Stimulated activated naive B cell treated with anti-CD40 and anti-IgM and Interleukin-4, amounts not matched to agents 10 μg/mL and 1 μg/mL and 100 μg/mL, for 72 hours (primary cell): ENCODE measurements at regions not wholly inside any gene's neighbourhood (a gene's known extent, or its start where the extent isn't known, plus 50 kb on each side); places are given as distances from the start of the nearest gene placed in this dataset.
"Not testable (repeated sequence)": the region's sequence is repeated elsewhere in the genome, so short reads cannot be mapped to it uniquely, and the experiment has no call there.

ENCODE experiments used
- ATAC-seq, 2 donors: fragments of 150-1000 bp; cut with Tn5 transposase; replicated peaks; 2 replicates each; pipeline ENCODE4 v1.10.0; 2021; ENCODE audit warnings: moderate library complexity in 1 of 2
- DNase-seq: peaks from one replicate; pipeline ENCODE4 v3.0.0; 2021
- H3K27ac Mint-ChIP-seq: one replicate; pipeline ENCODE4 v1.8.0; 2022; ENCODE audit warnings: mild to moderate bottlenecking, mixed read lengths
- H3K27me3 Mint-ChIP-seq, 2 donors: one replicate each; pipeline ENCODE4 v1.8.0; 2022; ENCODE audit warnings: mixed read lengths in 2 of 2
- H3K36me3 Mint-ChIP-seq, 2 donors: one replicate each; pipeline ENCODE4 v1.8.0; 2022; ENCODE audit warnings: mixed read lengths in 2 of 2, mild to moderate bottlenecking in 1 of 2
- H3K4me1 Mint-ChIP-seq, 2 donors: one replicate each; pipeline ENCODE4 v1.8.0; 2022; ENCODE audit warnings: mixed read lengths in 2 of 2, mild to moderate bottlenecking in 1 of 2
- H3K4me3 Mint-ChIP-seq, 2 donors: one replicate each; pipeline ENCODE4 v1.8.0; 2022; ENCODE audit warnings: mild to moderate bottlenecking in 2 of 2, mixed read lengths in 2 of 2, moderate library complexity in 1 of 2
- H3K9me3 Mint-ChIP-seq, 2 donors: one replicate each; pipeline ENCODE4 v1.8.0; 2022; ENCODE audit warnings: mixed read lengths in 2 of 2, mild to moderate bottlenecking in 1 of 2

DNA sequence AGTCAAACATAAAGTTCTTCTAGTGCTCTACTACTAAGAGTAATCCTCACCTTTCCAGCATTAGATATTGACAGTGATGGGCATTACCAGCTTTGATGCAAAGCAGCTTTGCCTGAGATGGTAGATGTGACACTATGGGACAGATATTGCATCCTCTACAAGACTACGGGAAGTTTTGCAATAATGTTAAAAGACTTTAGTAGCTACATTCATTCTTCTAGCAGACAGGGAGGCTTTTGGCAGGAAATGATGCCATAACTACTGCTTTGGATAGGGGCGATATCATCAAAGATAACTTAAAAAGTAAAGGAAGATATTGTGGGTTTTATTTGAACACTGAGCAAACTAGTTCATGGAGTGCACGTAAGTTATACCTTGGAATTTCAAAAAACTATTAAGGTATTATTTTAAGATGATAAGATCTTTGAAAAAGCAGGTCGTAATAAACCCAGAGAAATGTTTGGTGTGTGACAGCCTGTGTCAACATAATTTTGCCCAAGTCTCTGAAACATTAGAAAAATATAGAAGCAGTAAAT lies 368.3 kb upstream of the TMPRSS15 start:
- no peak overlapping the region for H3K4me3 Mint-ChIP-seq
- H3K9me3 Mint-ChIP-seq, result peaks cover 0 to 3% of the 10 kb centered on the region in 2 donors
- DNase-seq (no peak), ATAC-seq (no peak)
- H3K4me1 Mint-ChIP-seq, result no peaks in the 10 kb centered on the region
- no peak overlapping the region for H3K27ac Mint-ChIP-seq
- no peaks in the 10 kb centered on the region for H3K36me3 Mint-ChIP-seq
- no peaks in the 10 kb centered on the region for H3K27me3 Mint-ChIP-seq

DNA sequence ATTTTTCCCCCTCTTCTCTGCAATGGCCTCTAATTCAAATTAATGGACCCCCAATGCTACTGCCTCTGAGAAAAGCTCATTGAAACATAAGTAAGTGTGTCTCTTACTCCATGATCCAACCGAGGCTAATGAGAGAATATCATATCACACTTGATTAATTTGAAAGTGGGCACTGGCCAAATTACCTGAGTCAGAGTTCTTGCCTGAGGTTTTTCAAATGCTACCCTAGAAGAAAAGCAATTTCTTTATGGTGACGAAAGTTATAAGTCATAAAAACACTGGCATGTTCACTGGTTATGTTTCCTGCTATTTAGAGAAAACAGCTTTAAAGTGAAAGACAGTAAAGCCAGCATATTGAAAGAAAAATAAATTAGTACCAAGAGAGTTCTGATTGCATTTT lies 368.8 kb upstream of the TMPRSS15 start:
- Mint-ChIP-seq H3K36me3 (no peaks in the 10 kb centered on the region), H3K27me3 (no peaks in the 10 kb centered on the region), H3K27ac (no peak overlapping the region), H3K9me3 (peaks cover 0 to 3% of the 10 kb centered on the region in 2 donors), H3K4me3 (no peak overlapping the region), H3K4me1 (no peaks in the 10 kb centered on the region)
- no peak for DNase-seq
- ATAC-seq, result no peak

DNA sequence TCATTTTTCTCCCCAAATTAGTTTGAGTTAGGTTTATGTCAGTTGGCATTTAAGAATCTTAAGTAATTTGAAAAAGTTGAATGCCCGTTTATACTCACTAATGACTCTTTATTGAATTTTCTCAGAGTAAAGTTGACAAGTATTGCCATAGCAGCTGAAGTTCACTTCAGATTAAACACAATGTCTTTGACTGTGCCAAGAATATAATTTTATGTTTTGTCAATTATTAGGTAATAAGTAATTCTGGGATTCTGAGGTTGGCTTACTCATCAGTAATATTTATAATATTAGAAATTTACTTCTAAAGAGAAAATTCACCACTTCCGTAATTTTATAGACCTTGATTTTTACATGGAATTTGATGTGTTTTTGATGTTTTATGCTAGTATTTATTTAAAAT lies 369.3 kb upstream of the TMPRSS15 start:
- no peak overlapping the region for H3K4me3 Mint-ChIP-seq
- H3K27me3 Mint-ChIP-seq, result no peaks in the 10 kb centered on the region
- H3K4me1 Mint-ChIP-seq, result no peaks in the 10 kb centered on the region
- H3K9me3 Mint-ChIP-seq, result peaks cover 0 to 3% of the 10 kb centered on the region in 2 donors
- H3K27ac Mint-ChIP-seq, result no peak overlapping the region
- no peaks in the 10 kb centered on the region for H3K36me3 Mint-ChIP-seq
- ATAC-seq (no peak), DNase-seq (no peak)

DNA sequence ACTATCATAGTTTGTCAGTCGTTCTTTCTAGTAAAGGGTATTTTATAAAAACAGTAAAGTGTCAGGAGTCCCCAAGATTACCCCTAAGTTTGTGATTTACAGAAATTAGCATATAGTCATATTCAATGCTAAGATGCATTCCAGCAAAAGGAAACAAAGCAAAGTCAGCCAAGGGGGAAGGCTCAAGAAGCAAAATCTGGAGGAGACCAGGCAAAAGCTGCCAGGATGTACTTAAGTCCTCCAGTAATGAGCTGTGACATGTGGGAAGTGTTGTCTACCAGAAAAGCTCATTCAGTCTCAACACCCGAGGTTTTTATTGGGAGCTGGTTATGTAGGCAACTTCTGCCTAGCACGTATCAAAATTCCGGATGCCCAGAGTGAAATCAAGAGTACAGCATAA lies 373.4 kb upstream of the TMPRSS15 start:
- DNase-seq (no peak), ATAC-seq (no peak)
- no peaks in the 10 kb centered on the region for H3K36me3 Mint-ChIP-seq
- no peak overlapping the region for H3K27ac Mint-ChIP-seq
- H3K4me1 Mint-ChIP-seq, result no peaks in the 10 kb centered on the region
- no peak overlapping the region for H3K4me3 Mint-ChIP-seq
- H3K27me3 Mint-ChIP-seq, result no peaks in the 10 kb centered on the region
- peaks cover 0 to 5% of the 10 kb centered on the region in 2 donors for H3K9me3 Mint-ChIP-seq

DNA sequence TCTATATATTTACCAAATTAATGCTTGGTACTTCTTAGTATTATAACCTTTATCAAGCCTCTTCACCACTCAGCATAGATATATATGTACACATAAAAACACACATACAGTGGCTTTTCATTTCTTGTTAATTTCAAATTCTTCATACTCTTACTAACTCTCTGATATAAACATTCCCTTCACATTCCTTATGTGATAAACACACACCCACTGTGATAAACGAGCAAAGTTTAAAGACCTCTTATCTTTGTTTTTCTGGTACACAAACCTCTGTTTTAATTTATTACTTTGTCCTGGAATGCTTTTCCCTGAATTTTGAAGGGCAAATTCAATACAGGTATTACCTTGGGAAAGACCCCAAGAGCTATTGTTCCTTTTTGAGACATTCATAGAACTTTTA lies 379.1 kb upstream of the TMPRSS15 start:
- Mint-ChIP-seq H3K36me3 (no peaks in the 10 kb centered on the region), H3K27me3 (no peaks in the 10 kb centered on the region), H3K27ac (no peak overlapping the region), H3K4me1 (no peaks in the 10 kb centered on the region), H3K9me3 (peaks cover 0 to 2% of the 10 kb centered on the region in 2 donors), H3K4me3 (no peak overlapping the region)
- no peak for ATAC-seq
- no peak for DNase-seq

DNA sequence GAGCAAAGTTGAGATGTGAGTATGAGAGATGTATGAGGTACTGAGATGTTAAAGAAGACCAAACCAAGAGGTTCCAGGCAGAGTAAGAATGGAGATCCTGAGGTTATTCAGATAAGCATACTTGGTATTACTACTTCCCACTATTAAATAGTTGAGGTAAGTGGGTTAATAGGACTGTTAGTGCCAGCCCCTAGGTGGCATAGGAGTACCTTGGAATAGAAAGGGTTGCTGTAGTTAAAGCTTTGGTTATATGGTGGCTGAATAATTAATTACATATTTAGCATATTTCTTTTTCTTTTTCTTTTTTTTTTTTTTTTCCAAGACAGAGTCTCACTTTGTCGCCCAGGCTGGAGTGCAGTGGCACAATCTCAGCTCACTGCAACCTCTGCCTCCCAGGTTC lies 397.9 kb upstream of the TMPRSS15 start:
- no peaks in the 10 kb centered on the region for H3K4me1 Mint-ChIP-seq
- ATAC-seq, result peak; percentile 33 to 43
- H3K27me3 Mint-ChIP-seq, result no peaks in the 10 kb centered on the region
- H3K36me3 Mint-ChIP-seq, result no peaks in the 10 kb centered on the region
- DNase-seq, result no peak
- peaks cover 2 to 5% of the 10 kb centered on the region in 2 donors for H3K9me3 Mint-ChIP-seq
- no peak overlapping the region for H3K27ac Mint-ChIP-seq
- H3K4me3 Mint-ChIP-seq, result no peak overlapping the region

DNA sequence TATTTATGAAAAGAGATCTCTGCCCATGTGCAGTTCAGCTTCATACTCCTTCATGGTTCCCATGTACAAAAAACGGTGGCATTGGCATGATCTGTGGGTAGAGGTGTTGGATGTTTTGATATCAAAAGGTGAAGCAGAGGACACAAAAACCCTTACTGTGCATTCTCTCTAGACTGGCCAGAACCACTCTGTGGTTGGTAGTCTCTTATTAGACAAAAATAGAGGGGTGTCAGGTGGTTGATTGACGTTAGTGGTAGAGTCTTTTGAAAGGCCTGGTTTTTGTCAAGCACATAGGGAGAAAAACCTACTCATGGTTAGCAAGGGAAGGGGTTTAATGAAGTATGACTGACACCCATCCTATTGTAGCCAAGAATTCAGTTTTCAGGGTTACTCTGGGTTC lies 400.0 kb upstream of the TMPRSS15 start:
- Mint-ChIP-seq H3K4me1 (no peaks in the 10 kb centered on the region), H3K27ac (no peak overlapping the region), H3K36me3 (no peaks in the 10 kb centered on the region), H3K27me3 (no peaks in the 10 kb centered on the region), H3K9me3 (peaks cover 2 to 5% of the 10 kb centered on the region in 2 donors), H3K4me3 (no peak overlapping the region)
- DNase-seq (no peak), ATAC-seq (no peak)

DNA sequence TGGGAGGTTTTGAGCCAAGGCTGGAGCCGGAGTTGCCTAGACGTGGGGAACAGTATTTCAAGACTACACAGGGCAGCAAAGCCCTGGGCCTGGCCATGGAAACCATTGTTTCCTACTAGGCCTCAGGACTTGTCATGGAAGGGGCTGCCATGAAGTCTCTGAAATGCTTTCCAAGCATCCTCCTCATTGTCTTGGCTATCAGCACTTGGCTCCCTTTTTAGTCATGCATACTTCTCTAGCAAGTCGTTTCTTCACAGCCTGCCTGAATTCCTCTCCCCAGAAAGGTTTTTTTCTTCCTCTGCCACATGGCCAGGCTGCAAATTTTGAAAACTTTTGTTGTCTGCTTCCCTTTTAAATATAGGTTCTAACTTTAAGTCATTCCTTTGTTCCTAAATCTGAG lies 406.6 kb upstream of the TMPRSS15 start:
- DNase-seq (no peak), ATAC-seq (no peak)
- H3K9me3 Mint-ChIP-seq, result peaks cover 2 to 3% of the 10 kb centered on the region in 2 donors
- H3K36me3 Mint-ChIP-seq, result no peaks in the 10 kb centered on the region
- H3K27ac Mint-ChIP-seq, result no peak overlapping the region
- no peaks in the 10 kb centered on the region for H3K4me1 Mint-ChIP-seq
- no peak overlapping the region for H3K4me3 Mint-ChIP-seq
- H3K27me3 Mint-ChIP-seq, result no peaks in the 10 kb centered on the region

DNA sequence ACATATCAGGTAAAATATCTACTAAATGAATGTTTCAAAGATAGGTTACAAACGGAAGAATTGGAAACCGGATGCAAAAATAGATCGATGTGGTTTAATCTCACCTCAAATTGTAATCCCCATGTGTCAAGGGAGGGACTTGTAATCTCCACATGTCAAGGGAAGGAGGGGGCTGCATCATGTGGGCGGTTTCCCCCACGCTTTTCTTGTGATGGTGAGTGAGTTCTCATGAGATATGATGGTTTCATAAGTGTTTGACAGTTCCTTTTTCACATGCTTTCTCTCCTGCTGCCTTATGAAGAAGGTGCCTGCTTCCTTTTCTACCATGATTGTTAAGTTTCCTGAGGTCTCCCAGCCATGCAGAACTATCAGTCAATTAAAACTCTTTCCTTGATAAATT lies 408.7 kb upstream of the TMPRSS15 start:
- Mint-ChIP-seq H3K4me1 (no peaks in the 10 kb centered on the region), H3K9me3 (peaks cover 0 to 3% of the 10 kb centered on the region in 2 donors), H3K4me3 (no peak overlapping the region), H3K27ac (no peak overlapping the region), H3K36me3 (no peaks in the 10 kb centered on the region), H3K27me3 (no peaks in the 10 kb centered on the region)
- no peak for ATAC-seq
- DNase-seq, result no peak

DNA sequence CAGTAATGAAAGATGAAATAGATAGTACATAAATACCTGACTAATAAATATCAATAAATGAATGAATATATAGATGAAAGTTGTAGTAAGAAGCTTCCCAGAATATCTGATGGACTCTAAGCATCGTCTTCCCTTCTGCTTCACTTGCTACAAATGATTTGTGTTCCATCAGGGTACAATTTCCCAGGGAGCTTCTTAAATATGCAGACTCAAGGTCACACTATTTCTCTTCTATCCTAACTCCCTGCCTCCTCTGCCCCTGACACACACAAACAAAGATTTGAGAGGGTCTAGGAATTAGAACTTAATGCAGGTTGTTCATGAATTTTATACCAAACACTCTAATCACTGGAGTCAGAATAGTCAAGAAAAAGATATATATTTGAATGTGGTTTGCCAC lies 415.9 kb upstream of the TMPRSS15 start:
- H3K27me3 Mint-ChIP-seq, result peaks cover 0 to 3% of the 10 kb centered on the region in 2 donors
- no peak for ATAC-seq

DNA sequence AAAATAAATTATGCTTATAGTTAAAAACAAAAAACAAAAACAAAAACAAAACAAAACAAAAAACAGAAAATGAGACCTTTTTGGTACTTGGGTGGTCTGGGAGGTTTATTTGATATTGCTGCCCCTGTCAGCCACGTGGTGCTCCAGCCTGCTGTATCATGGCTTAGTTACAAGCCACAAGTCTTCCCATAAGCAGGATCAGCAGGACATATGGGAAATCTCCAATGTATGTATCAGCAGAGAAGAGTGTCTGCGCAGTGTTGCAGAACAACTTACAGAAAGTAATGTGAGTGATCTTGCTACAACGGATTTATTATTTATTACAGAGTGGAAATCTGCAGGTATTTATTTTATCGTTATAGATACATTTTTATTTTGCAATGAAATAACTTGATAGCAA lies 423.0 kb upstream of the TMPRSS15 start:
- no peak overlapping the region for H3K27ac Mint-ChIP-seq
- H3K4me3 Mint-ChIP-seq, result no peak overlapping the region
- H3K36me3 Mint-ChIP-seq, result no peaks in the 10 kb centered on the region
- peaks cover 4 to 5% of the 10 kb centered on the region in 2 donors for H3K9me3 Mint-ChIP-seq
- H3K4me1 Mint-ChIP-seq, result no peaks in the 10 kb centered on the region
- no peak for ATAC-seq
- H3K27me3 Mint-ChIP-seq, result no peaks in the 10 kb centered on the region
- no peak for DNase-seq

More for the DNA sequence above, 415.9 kb upstream of the TMPRSS15 start:
- Mint-ChIP-seq H3K9me3 (peaks cover 4 to 8% of the 10 kb centered on the region in 2 donors), H3K4me1 (no peaks in the 10 kb centered on the region), H3K27ac (no peak overlapping the region), H3K36me3 (peaks cover 0 to 3% of the 10 kb centered on the region in 2 donors), H3K4me3 (no peak overlapping the region)
- no peak for DNase-seq

DNA sequence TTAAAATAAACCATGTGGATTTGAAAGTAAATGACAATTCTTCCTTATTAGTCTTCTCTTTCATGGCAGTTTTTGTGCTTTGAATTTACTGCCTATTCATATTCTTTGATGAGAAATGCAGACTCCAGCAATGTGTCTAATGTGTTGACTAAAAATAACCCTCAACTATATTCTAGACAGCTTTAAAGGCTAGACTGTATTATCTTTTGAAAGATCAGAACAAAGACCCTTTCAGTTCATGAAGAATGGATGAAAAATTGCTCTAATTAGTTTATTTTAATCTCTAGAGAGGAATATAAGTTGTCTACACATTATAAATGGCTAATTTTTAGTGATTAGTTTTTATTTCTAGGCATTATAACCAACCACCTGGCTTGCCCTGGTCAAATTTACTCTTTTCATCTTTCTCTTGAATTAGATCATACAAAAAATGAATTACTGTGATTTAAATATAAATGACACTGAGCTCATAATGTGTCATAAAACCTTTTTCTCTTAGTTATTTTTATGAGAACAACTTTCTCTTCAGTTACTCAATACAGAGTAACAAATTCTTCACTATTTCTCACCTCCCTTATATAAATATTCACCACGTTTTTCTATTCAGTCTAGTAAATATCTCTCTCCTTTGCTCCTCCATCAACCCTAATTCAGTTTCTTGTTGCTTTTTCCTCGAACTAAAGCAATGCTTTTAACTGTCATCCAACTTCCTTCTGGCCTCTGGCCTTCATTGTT lies 428.5 kb upstream of the TMPRSS15 start:
- ATAC-seq, result no peak
- Mint-ChIP-seq H3K36me3 (no peaks in the 10 kb centered on the region), H3K27ac (no peak overlapping the region), H3K4me1 (no peaks in the 10 kb centered on the region), H3K9me3 (no peaks in the 10 kb centered on the region), H3K4me3 (no peak overlapping the region), H3K27me3 (no peaks in the 10 kb centered on the region)
- DNase-seq, result no peak

DNA sequence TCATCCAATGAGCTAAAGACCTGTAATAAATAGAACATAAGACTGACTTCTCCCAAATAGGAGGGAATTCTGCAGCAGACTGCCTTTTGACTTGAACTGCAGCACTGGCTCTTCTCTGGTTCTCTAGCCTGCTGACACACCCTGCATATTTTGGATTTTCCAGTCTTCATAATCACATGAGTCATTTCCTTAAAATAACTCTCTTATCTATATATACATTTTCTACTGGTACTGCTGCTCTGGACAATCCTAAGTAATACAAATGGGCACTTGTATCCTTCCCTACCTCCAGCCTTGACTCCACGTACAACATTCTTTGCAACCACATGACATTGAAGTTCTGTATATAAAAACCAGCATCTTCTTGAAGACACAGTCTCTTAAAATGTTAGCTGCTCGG lies 429.4 kb upstream of the TMPRSS15 start:
- Mint-ChIP-seq H3K4me1 (no peaks in the 10 kb centered on the region), H3K4me3 (no peak overlapping the region), H3K36me3 (no peaks in the 10 kb centered on the region), H3K27me3 (no peaks in the 10 kb centered on the region), H3K9me3 (no peaks in the 10 kb centered on the region), H3K27ac (no peak overlapping the region)
- DNase-seq, result no peak
- ATAC-seq, result no peak

DNA sequence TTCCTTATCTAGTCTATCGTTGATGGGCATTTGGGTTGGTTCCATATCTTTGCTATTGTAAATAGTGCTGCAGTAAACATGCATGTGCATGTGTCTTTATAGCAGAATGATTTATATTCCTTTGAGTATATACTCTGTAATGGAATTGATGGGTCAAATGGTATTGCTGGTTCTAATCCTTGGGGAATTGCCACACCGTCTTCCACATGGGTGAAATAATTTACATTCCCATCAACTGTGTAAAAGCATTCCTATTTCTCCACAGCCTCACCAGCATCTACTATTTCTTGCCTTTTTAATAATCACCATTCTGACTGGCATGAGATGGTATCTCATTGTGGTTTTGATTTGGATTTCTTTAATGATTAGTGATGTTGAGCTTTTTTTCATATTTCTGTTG lies 430.5 kb upstream of the TMPRSS15 start:
- not testable (repeated sequence) for DNase-seq, ATAC-seq, H3K4me3 Mint-ChIP-seq, H3K36me3 Mint-ChIP-seq, H3K9me3 Mint-ChIP-seq, H3K27me3 Mint-ChIP-seq, H3K4me1 Mint-ChIP-seq, H3K27ac Mint-ChIP-seq

DNA sequence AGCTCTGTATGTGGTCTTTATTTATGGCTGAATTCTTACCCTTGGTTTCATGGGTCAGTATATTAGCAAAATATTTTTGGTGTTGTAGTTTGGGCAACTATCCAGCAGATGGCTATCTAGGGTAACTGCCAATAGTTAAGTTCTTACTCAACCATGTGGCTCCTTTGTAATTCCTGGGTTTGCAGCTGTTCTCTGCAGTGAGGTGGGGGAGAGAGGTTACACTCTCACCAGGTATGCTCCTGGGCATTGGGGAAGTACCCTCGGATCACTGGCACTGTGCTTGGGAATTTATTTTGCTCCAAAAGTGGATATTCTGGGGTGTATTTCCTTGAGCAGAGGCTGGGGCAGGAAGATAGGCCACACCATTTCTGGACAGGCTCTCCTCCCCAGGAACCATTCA lies 436.7 kb upstream of the TMPRSS15 start:
- DNase-seq (no peak), ATAC-seq (peak; percentile 65 to 75)
- Mint-ChIP-seq H3K9me3 (peaks cover 0 to 5% of the 10 kb centered on the region in 2 donors), H3K4me3 (no peak overlapping the region), H3K4me1 (no peaks in the 10 kb centered on the region), H3K27me3 (peaks cover 0 to 6% of the 10 kb centered on the region in 2 donors), H3K36me3 (no peaks in the 10 kb centered on the region), H3K27ac (no peak overlapping the region)
